HL-60 (cell line): ENCODE measurements at regions not wholly inside any gene's neighbourhood (a gene's known extent, or its start where the extent isn't known, plus 50 kb on each side); places are given as distances from the start of the nearest gene placed in this dataset.

Experiments used
- CTCF ChIP-seq: IDR thresholded peaks from one replicate; pipeline ENCODE4 v1.5.1; 2011; ENCODE audit warnings: low read length, control low read depth, inconsistent platforms; ENCODE audit not compliant: insufficient read depth
- POLR2AphosphoS5 ChIP-seq: IDR thresholded peaks from 2 replicates; pipeline ENCODE4 v1.6.1; 2012; ENCODE audit warnings: low read depth

DNA sequence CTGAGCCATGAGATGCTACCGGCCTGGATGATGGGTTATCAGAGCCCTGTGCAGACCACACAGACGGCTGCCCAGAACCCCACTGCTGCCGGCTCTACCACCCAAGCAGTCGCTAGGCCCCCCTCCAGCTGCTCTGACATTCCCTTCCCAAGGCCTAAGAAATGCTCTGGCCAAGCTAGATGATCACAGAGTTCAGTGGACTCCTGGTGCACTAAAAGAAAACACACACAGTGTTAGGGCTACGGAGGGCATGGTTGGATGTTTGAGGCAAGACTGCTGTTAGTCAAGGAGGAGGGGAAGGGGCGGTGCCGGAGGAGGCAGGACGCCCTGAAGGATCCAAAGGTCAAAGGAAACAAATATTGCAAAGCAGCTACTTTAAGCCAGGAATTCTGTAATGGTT is 174.5 kb downstream of the MYCN start:
- TF ChIP-seq POLR2AphosphoS5 (no peak), CTCF (no peak)
